Neural cell (in vitro differentiated cells): ENCODE measurements at regions not wholly inside any gene's neighbourhood (a gene's known extent, or its start where the extent isn't known, plus 50 kb on each side); places are given as distances from the start of the nearest gene placed in this dataset.

Experiments used
- H2AFZ ChIP-seq: fragments of 200-600, 300-800 bp; sonication (generic), shearing (Covaris generic); 2 replicates; pipeline ENCODE4 v1.6.0; 2014; ENCODE audit warnings: low read depth, mild to moderate bottlenecking, antibody characterized with exemption, low read length, moderate library complexity
- H3F3A ChIP-seq: fragments of 200-600 bp; shearing (Covaris generic); 2 replicates; pipeline ENCODE4 v1.6.1; 2016; ENCODE audit warnings: mild to moderate bottlenecking, moderate library complexity, mixed read lengths, antibody characterized with exemption, low read length; ENCODE audit not compliant: insufficient read depth, poor library complexity, severe bottlenecking
- H3K27ac ChIP-seq: fragments of 200-600, 300-800 bp; sonication (generic), shearing (Covaris generic); 2 replicates; pipeline ENCODE4 v1.5.1; 2014; ENCODE audit warnings: mild to moderate bottlenecking, low read length, moderate library complexity
- H3K27me3 ChIP-seq: fragments of 300-800, 200-600 bp; sonication (generic), shearing (Covaris generic); 2 replicates; pipeline ENCODE4 v1.6.0; 2014; ENCODE audit warnings: mild to moderate bottlenecking, low read depth, low read length, moderate library complexity; ENCODE audit not compliant: insufficient read depth
- H3K36me3 ChIP-seq: fragments of 300-800, 200-600 bp; sonication (generic), shearing (Covaris generic); 2 replicates; pipeline ENCODE4 v1.5.1; 2014; ENCODE audit warnings: mild to moderate bottlenecking, antibody characterized with exemption, low read length, moderate library complexity; ENCODE audit not compliant: insufficient read depth
- H3K4me2 ChIP-seq: fragments of 300-800, 200-600 bp; sonication (generic), shearing (Covaris generic); 2 replicates; pipeline ENCODE4 v1.6.0; 2014; ENCODE audit warnings: mild to moderate bottlenecking, low read length
- H3K4me3 ChIP-seq: fragments of 300-800, 200-600 bp; sonication (generic), shearing (Covaris generic); 2 replicates; pipeline ENCODE4 v1.5.1; 2014; ENCODE audit warnings: mild to moderate bottlenecking, low read length, moderate library complexity
- H3K79me2 ChIP-seq: fragments of 200-600 bp; shearing (Covaris generic); replicated peaks from 2 replicates; pipeline ENCODE4 v1.6.0; 2014; ENCODE audit warnings: mild to moderate bottlenecking, low read length, moderate library complexity; ENCODE audit not compliant: insufficient read depth
- H3K9ac ChIP-seq: fragments of 300-800, 200-600 bp; sonication (generic), shearing (Covaris generic); 2 replicates; pipeline ENCODE4 v1.6.1; 2016; ENCODE audit warnings: mild to moderate bottlenecking, low read length, mixed read lengths
- H3K9me2 ChIP-seq: fragments of 200-600 bp; shearing (Covaris generic); 2 replicates; pipeline ENCODE4 v1.6.1; 2016; ENCODE audit warnings: mild to moderate bottlenecking, low read length, mixed read lengths; ENCODE audit not compliant: insufficient read depth
- H3K9me3 ChIP-seq: fragments of 200-600, 300-800 bp; sonication (generic), shearing (Covaris generic); 2 replicates; pipeline ENCODE4 v1.6.1; 2016; ENCODE audit warnings: mild to moderate bottlenecking, mixed run types, low read length, moderate library complexity, mixed read lengths
- H4K20me1 ChIP-seq: fragments of 200-600 bp; shearing (Covaris generic); 2 replicates; pipeline ENCODE4 v1.6.1; 2016; ENCODE audit warnings: mild to moderate bottlenecking, mixed run types; ENCODE audit not compliant: insufficient read depth
- CTCF ChIP-seq: fragments of 450-650 bp; IDR thresholded peaks from 2 replicates; pipeline ENCODE4 v1.5.1; 2014; ENCODE audit warnings: antibody characterized with exemption, mild to moderate bottlenecking, moderate library complexity; ENCODE audit not compliant: poor library complexity, severe bottlenecking
- EP300 ChIP-seq: fragments of 450-650 bp; conservative IDR thresholded peaks from 2 replicates; pipeline ENCODE4 v1.6.1; 2014; ENCODE audit warnings: antibody characterized with exemption, mild to moderate bottlenecking, moderate library complexity; ENCODE audit not compliant: poor library complexity, severe bottlenecking
- EZH2 ChIP-seq: fragments of 200-600, 300-800 bp; shearing (Covaris generic), sonication (generic); IDR thresholded peaks from 2 replicates; pipeline ENCODE4 v1.6.1; 2014; ENCODE audit warnings: antibody characterized with exemption, low read length, borderline replicate concordance, mild to moderate bottlenecking; ENCODE audit not compliant: insufficient read depth, poor library complexity, severe bottlenecking
- MXI1 ChIP-seq: fragments of 450-650 bp; conservative IDR thresholded peaks from 2 replicates; pipeline ENCODE4 v1.6.1; 2014; ENCODE audit warnings: antibody characterized with exemption, mild to moderate bottlenecking; ENCODE audit not compliant: poor library complexity, severe bottlenecking
- POLR2AphosphoS5 ChIP-seq: IDR thresholded peaks from 2 replicates; pipeline ENCODE4 v1.6.1; 2012
- RAD21 ChIP-seq: fragments of 450-650 bp; conservative IDR thresholded peaks from 2 replicates; pipeline ENCODE4 v1.6.1; 2014; ENCODE audit warnings: antibody characterized with exemption, mild to moderate bottlenecking, moderate library complexity
- SMC3 ChIP-seq: fragments of 450-650 bp; conservative IDR thresholded peaks from 2 replicates; pipeline ENCODE4 v1.6.1; 2014; ENCODE audit warnings: antibody characterized with exemption, mild to moderate bottlenecking, moderate library complexity; ENCODE audit not compliant: poor library complexity
- TAF1 ChIP-seq: IDR thresholded peaks from 2 replicates; pipeline ENCODE4 v1.6.1; 2012; ENCODE audit warnings: low read depth
- TF ChIP-seq, protein P1 (sequence below): IDR thresholded peaks from 2 replicates; pipeline ENCODE4 v1.6.1; 2012; ENCODE audit warnings: borderline replicate concordance

GRCh38 chr2:172295677-172296076 is 131.7 kb upstream of the ITGA6 start:
- no peak overlapping the region for H3K27ac ChIP-seq
- no peaks in the 10 kb centered on the region for H3K9me3 ChIP-seq
- no peaks in the 10 kb centered on the region for H3K79me2 ChIP-seq
- H3K36me3 ChIP-seq = no peaks in the 10 kb centered on the region
- no peak overlapping the region for H3K4me2 ChIP-seq
- H4K20me1 ChIP-seq = no peaks in the 10 kb centered on the region
- no peaks in the 10 kb centered on the region for H3K9me2 ChIP-seq
- H3K9ac ChIP-seq = no peak overlapping the region
- no peaks in the 10 kb centered on the region for H3K27me3 ChIP-seq
- no peaks in the 10 kb centered on the region for H3F3A ChIP-seq
- H2AFZ ChIP-seq = no peak overlapping the region
- peak overlapping the region; percentile 22 for H3K4me3 ChIP-seq
- no peak for TF ChIP-seq EZH2
- TF ChIP-seq CTCF = no peak

DNA sequence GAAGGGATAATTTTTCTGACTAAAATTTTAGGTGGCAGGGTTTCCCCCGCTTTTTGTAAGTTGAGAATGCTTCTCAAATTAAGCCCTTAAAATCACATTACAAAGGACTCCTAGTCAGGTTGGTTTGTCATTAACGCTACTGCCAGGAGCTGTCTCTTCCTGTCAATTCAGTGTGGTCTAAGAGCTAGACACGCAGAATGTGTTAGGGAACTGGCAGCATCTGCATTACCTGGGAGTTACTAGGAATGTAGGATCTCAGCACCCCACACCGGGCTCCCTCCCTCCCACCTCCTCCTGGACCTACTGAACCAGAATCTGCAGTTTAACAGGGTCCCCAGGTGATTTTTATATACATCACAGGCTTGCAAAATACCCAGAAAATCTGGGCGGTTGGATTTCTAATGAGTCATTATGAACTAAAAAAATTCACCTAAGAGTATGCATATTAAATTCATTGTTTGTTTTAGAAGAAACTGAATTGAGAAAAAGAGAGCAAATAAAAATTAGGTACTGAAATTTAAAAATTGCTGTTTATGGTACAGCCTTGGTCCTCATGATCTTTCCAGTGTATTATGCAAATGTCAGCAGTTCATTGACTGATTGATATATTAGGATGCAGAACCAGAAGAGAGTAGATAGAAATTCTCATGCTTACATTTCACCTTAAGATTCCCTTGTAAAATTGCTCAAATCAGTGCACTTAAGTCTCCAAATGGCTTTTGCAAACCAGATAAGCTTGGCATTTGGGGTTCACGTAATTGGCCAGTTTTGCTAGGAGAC is 130.9 kb upstream of the ITGA6 start:
- H2AFZ ChIP-seq = no peak overlapping the region
- H4K20me1 ChIP-seq = no peaks in the 10 kb centered on the region
- no peaks in the 10 kb centered on the region for H3K36me3 ChIP-seq
- H3K79me2 ChIP-seq = no peaks in the 10 kb centered on the region
- TF ChIP-seq EZH2 = no peak
- TF ChIP-seq POLR2AphosphoS5 = peak; percentile 25
- TF ChIP-seq SMC3 = no peak
- H3K4me2 ChIP-seq = no peak overlapping the region
- H3K27me3 ChIP-seq = no peaks in the 10 kb centered on the region
- H3F3A ChIP-seq = no peaks in the 10 kb centered on the region
- H3K9ac ChIP-seq = no peak overlapping the region
- H3K9me2 ChIP-seq = no peaks in the 10 kb centered on the region
- peak overlapping the region; percentile 22 for H3K4me3 ChIP-seq
- H3K9me3 ChIP-seq = no peaks in the 10 kb centered on the region
- no peak overlapping the region for H3K27ac ChIP-seq

GRCh38 chr2:172297531-172297930 is 129.9 kb upstream of the ITGA6 start:
- Histone ChIP-seq H3K27ac (peak overlapping the region; percentile 32), H3K9me3 (no peaks in the 10 kb centered on the region), H3F3A (no peaks in the 10 kb centered on the region), H3K9me2 (no peaks in the 10 kb centered on the region), H3K4me2 (no peak overlapping the region), H2AFZ (no peak overlapping the region), H3K9ac (no peak overlapping the region), H3K4me3 (no peak overlapping the region), H3K79me2 (no peaks in the 10 kb centered on the region), H3K27me3 (no peaks in the 10 kb centered on the region), H4K20me1 (no peaks in the 10 kb centered on the region), H3K36me3 (no peaks in the 10 kb centered on the region)
- no peak for TF ChIP-seq EP300
- TF ChIP-seq RAD21 = no peak
- TF ChIP-seq, protein P1, sequence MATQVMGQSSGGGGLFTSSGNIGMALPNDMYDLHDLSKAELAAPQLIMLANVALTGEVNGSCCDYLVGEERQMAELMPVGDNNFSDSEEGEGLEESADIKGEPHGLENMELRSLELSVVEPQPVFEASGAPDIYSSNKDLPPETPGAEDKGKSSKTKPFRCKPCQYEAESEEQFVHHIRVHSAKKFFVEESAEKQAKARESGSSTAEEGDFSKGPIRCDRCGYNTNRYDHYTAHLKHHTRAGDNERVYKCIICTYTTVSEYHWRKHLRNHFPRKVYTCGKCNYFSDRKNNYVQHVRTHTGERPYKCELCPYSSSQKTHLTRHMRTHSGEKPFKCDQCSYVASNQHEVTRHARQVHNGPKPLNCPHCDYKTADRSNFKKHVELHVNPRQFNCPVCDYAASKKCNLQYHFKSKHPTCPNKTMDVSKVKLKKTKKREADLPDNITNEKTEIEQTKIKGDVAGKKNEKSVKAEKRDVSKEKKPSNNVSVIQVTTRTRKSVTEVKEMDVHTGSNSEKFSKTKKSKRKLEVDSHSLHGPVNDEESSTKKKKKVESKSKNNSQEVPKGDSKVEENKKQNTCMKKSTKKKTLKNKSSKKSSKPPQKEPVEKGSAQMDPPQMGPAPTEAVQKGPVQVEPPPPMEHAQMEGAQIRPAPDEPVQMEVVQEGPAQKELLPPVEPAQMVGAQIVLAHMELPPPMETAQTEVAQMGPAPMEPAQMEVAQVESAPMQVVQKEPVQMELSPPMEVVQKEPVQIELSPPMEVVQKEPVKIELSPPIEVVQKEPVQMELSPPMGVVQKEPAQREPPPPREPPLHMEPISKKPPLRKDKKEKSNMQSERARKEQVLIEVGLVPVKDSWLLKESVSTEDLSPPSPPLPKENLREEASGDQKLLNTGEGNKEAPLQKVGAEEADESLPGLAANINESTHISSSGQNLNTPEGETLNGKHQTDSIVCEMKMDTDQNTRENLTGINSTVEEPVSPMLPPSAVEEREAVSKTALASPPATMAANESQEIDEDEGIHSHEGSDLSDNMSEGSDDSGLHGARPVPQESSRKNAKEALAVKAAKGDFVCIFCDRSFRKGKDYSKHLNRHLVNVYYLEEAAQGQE = no peak
- TF ChIP-seq SMC3 = no peak
- TF ChIP-seq CTCF = no peak
- no peak for TF ChIP-seq MXI1
- TF ChIP-seq EZH2 = no peak
- TF ChIP-seq TAF1 = no peak
- no peak for TF ChIP-seq POLR2AphosphoS5
